Activated CD4-positive, alpha-beta T cell treated with anti-CD3 and anti-CD28 coated beads, Interleukin-2, amount 50 U/mL, for 48 hours (primary cell): ENCODE measurements at regions not wholly inside any gene's neighbourhood (a gene's known extent, or its start where the extent isn't known, plus 50 kb on each side); places are given as distances from the start of the nearest gene placed in this dataset.

Source experiments
- DNase-seq, 2 experiments: peaks; one replicate each; pipeline ENCODE4 v3.0.0-alpha.2; 2020

GRCh38 chr9:18357321-18357720 is 116.6 kb upstream of the ADAMTSL1 start:
- DNase-seq, result no peak

GRCh38 chr9:18358325-18358724 is 115.6 kb upstream of the ADAMTSL1 start:
- DNase-seq, result no peak

- no peak for DNase-seq
Observed at GRCh38 chr9:18359335-18359734, 114.6 kb upstream of the ADAMTSL1 start.

GRCh38 chr9:18360005-18360404 is 113.9 kb upstream of the ADAMTSL1 start:
- no peak for DNase-seq

- DNase-seq, result no peak
Observed at GRCh38 chr9:18361646-18362045, 112.3 kb upstream of the ADAMTSL1 start.

GRCh38 chr9:18362166-18362565 is 111.8 kb upstream of the ADAMTSL1 start:
- DNase-seq, result no peak

GRCh38 chr9:18362901-18363685 is 110.9 kb upstream of the ADAMTSL1 start:
- no peak for DNase-seq

GRCh38 chr9:18365651-18366050 is 108.3 kb upstream of the ADAMTSL1 start:
- no peak for DNase-seq

- DNase-seq, result no peak
Observed at GRCh38 chr9:18366184-18366583, 107.8 kb upstream of the ADAMTSL1 start.

GRCh38 chr9:18368206-18368605 is 105.7 kb upstream of the ADAMTSL1 start:
- no peak for DNase-seq

- no peak for DNase-seq
Observed at GRCh38 chr9:18371141-18371540, 102.8 kb upstream of the ADAMTSL1 start.

- DNase-seq, result no peak
Observed at GRCh38 chr9:18371621-18372020, 102.3 kb upstream of the ADAMTSL1 start.

GRCh38 chr9:18379073-18379811 is 94.7 kb upstream of the ADAMTSL1 start:
- no peak for DNase-seq

- no peak for DNase-seq
Observed at GRCh38 chr9:18382243-18382642, 91.7 kb upstream of the ADAMTSL1 start.

- no peak for DNase-seq
Observed at GRCh38 chr9:18384066-18384465, 89.9 kb upstream of the ADAMTSL1 start.

- DNase-seq, result no peak
Observed at GRCh38 chr9:18385696-18386490, 88.1 kb upstream of the ADAMTSL1 start.

GRCh38 chr9:18390393-18390792 is 83.6 kb upstream of the ADAMTSL1 start:
- DNase-seq, result no peak

GRCh38 chr9:18393340-18394130 is 80.4 kb upstream of the ADAMTSL1 start:
- DNase-seq, result no peak

- no peak for DNase-seq
Observed at GRCh38 chr9:18394847-18395351, 79.1 kb upstream of the ADAMTSL1 start.

- DNase-seq, result no peak
Observed at GRCh38 chr9:18396102-18396728, 77.7 kb upstream of the ADAMTSL1 start.

- DNase-seq, result no peak
Observed at GRCh38 chr9:18397076-18397475, 76.9 kb upstream of the ADAMTSL1 start.

GRCh38 chr9:18398038-18398437 is 75.9 kb upstream of the ADAMTSL1 start:
- DNase-seq, result no peak
